Aorta (tissue), 5 donors: ENCODE measurements at regions not wholly inside any gene's neighbourhood (a gene's known extent, or its start where the extent isn't known, plus 50 kb on each side); places are given as distances from the start of the nearest gene placed in this dataset.

Experiments
- ATAC-seq: fragments of 200-7000 bp; cut with Tn5 transposase; one replicate; pipeline ENCODE4 v1.9.1; 2022; ENCODE audit warnings: moderate library complexity; ENCODE audit not compliant: low FRiP score
- DNase-seq, 2 donors: peaks; one replicate each; pipeline ENCODE4 v3.0.0-alpha.2; 2020
- H3K27ac ChIP-seq, 2 donors: one replicate each; pipeline ENCODE4 v1.5.1; 2013; ENCODE audit warnings: low read length in 2 of 2, mild to moderate bottlenecking in 2 of 2, moderate library complexity in 2 of 2, control low read depth in 1 of 2, inconsistent platforms in 1 of 2, low read depth in 1 of 2
- H3K27me3 ChIP-seq, 2 donors: one replicate each; pipeline ENCODE4 v1.6.1; 2013; ENCODE audit warnings: control low read depth in 1 of 2, low read length in 1 of 2, mild to moderate bottlenecking in 1 of 2, moderate library complexity in 1 of 2; ENCODE audit not compliant: insufficient read depth in 2 of 2, control insufficient read depth in 1 of 2
- H3K36me3 ChIP-seq, 2 donors: one replicate each; pipeline ENCODE4 v1.6.1; 2013; ENCODE audit warnings: control low read depth in 1 of 2, low read length in 1 of 2, mild to moderate bottlenecking in 1 of 2; ENCODE audit not compliant: insufficient read depth in 2 of 2, control insufficient read depth in 1 of 2
- H3K4me1 ChIP-seq, 2 donors: one replicate each; pipeline ENCODE4 v1.6.1; 2013; ENCODE audit warnings: low read length in 2 of 2, control low read depth in 1 of 2, mild to moderate bottlenecking in 1 of 2, moderate library complexity in 1 of 2; ENCODE audit not compliant: insufficient read depth in 2 of 2, control insufficient read depth in 1 of 2
- H3K4me3 ChIP-seq, 2 donors: one replicate each; pipeline ENCODE4 v1.5.1; 2013; ENCODE audit warnings: low read length in 2 of 2, control low read depth in 1 of 2, mild to moderate bottlenecking in 1 of 2
- H3K9me3 ChIP-seq: one replicate; pipeline ENCODE4 v1.6.1; 2013; ENCODE audit warnings: mild to moderate bottlenecking, low read length; ENCODE audit not compliant: control insufficient read depth
- WGBS, 2 donors: extraction: QIAGEN DNeasy Blood & Tissue Kit; methylation state at CpG; one replicate each; pipeline ENCODE4 v1.1.7; 2013; 5-methylcytosine and 5-hydroxymethylcytosine counted together
- intact Hi-C, 2 donors: fragments of 100-400 bp; cut with DNase I; formaldehyde crosslinking; loops; one replicate each; pipeline versions ENCODE4 v1.14.2 to v1.15.0; 2022
- donor health status: healthy with polysubstance abuse.
- donor health status: Bipolar disorder and iron deficiency.
- donor health status: DM: no; HTN: no; CAD: no.
- donor health status: DM: no; HTN: no; CAD: no.
- donor health status: DM: yes; HTN: yes; CAD: no.

- peak overlapping the region in 1 of 2 donors; percentile 14 for H3K4me3 ChIP-seq
- H3K27ac ChIP-seq: no peak overlapping the region
- no peaks in the 10 kb centered on the region for H3K4me1 ChIP-seq
- ATAC-seq (no peak), DNase-seq (no peak)
- peaks cover 3% of the 10 kb centered on the region for H3K9me3 ChIP-seq
- peaks cover 0 to 2% of the 10 kb centered on the region in 2 donors for H3K27me3 ChIP-seq
- intact Hi-C loops: no loop called here
- no peaks in the 10 kb centered on the region for H3K36me3 ChIP-seq
- WGBS, 2 donors: 78 to 86% methylated on average over 1 of the region's 1 CpG
These were observed 57.7 kb upstream of the EZR start for GRCh38 chr6:158876886-158877285.

GRCh38 chr6:158870649-158870957 lies 51.4 kb upstream of the EZR start:
- DNase-seq: no peak
- no peaks in the 10 kb centered on the region for H3K4me1 ChIP-seq
- intact Hi-C loops: no loop called here
- H3K27ac ChIP-seq: no peak overlapping the region
- no peaks in the 10 kb centered on the region for H3K27me3 ChIP-seq
- no peaks in the 10 kb centered on the region for H3K9me3 ChIP-seq
- WGBS, 2 donors: 93 to 94% methylated on average over 4 of the region's 4 CpGs
- H3K36me3 ChIP-seq: no peaks in the 10 kb centered on the region
- no peak overlapping the region for H3K4me3 ChIP-seq
- ATAC-seq: no peak

GRCh38 chr6:158869826-158870648 lies 50.9 kb upstream of the EZR start:
- H3K9me3 ChIP-seq: no peaks in the 10 kb centered on the region
- H3K4me3 ChIP-seq: peak overlapping the region; percentile 37 to 46
- DNase-seq: peak; percentile 84 to 89
- 21% methylated on average over 49 to 50 of the region's 50 CpGs for WGBS, 2 donors
- H3K4me1 ChIP-seq: no peaks in the 10 kb centered on the region
- H3K27ac ChIP-seq: no peak overlapping the region
- intact Hi-C loops: loop anchor here (5.0 kb wide), 2 partner anchors 53 to 163 kb away; partner anchors contain the start of gene EZR (in 1 of the 2)
- no peaks in the 10 kb centered on the region for H3K36me3 ChIP-seq
- no peaks in the 10 kb centered on the region for H3K27me3 ChIP-seq
- no peak for ATAC-seq

DNA sequence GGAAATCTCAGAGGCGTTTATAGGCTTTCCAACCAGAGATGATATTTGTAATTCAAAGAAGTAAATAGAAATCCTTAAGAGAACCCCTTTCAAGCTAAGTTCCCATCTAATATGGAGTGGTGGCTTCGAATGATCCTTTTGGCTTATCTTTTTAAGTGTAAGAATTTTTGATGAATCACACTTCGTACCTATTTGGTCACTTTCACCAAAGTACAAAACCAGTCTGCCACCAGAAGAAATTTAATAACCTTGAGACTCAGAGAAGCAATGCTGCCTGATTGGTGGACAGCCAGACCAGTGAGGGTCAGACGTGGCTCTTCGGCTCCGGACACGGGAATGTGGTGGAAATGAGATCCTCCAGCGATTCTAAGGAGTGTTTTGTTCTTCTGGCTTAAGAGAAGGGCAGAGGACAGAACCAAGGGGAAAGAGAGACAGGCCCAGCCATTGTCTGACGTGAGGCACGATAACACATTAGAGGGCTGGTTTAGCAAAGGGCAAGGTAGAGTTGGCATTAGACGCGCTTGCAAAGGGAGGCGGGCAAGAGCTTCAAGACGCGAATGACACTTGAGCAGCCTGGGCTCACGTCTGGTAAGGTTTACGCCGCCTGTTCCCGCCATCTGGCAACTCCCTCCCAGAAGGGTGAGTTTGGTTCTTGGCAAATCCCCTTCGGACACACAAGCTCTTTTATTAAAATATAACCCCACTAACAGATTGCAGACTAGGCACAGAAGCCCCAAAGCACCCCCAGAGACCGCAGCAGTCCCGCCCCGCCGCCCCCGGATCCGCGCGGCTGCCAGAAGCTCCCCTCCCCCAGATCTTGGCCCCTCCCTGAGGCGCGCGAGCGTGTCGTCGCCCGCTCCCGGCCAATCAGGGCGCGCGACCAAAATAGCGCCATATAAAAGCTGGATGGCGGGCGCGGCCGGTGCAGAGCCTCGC lies 50.0 kb upstream of the EZR start:
- no peaks in the 10 kb centered on the region for H3K4me1 ChIP-seq
- DNase-seq (peak; percentile 91 to 93), ATAC-seq (peak; percentile 89)
- H3K9me3 ChIP-seq: no peaks in the 10 kb centered on the region
- H3K4me3 ChIP-seq: peak overlapping the region; percentile 37 to 46
- peak overlapping the region in 1 of 2 donors; percentile 39 for H3K27ac ChIP-seq
- WGBS, 2 donors: 8 to 10% methylated on average over 45 of the region's 45 CpGs
- H3K36me3 ChIP-seq: no peaks in the 10 kb centered on the region
- intact Hi-C loops: loop anchor here (5.0 kb wide), 2 partner anchors 52 to 162 kb away; partner anchors contain the start of gene EZR (in 1 of the 2)
- H3K27me3 ChIP-seq: no peaks in the 10 kb centered on the region
